AG04449 (cell line): ENCODE measurements at regions not wholly inside any gene's neighbourhood (a gene's known extent, or its start where the extent isn't known, plus 50 kb on each side); places are given as distances from the start of the nearest gene placed in this dataset.

ENCODE experiments used
- CTCF ChIA-PET: fragments of 350-600 bp; formaldehyde crosslinking; extraction: SDS; loops from one replicate; lab custom pipeline; 2021; ENCODE audit warnings: antibody characterized with exemption; lab: Yijun Ruan, JAX
- POLR2A ChIA-PET: fragments of 400-600, 350-600 bp; formaldehyde crosslinking; extraction: SDS; loops from one replicate; lab custom pipeline; 2020; ENCODE audit warnings: antibody characterized with exemption, inconsistent platforms; lab: Yijun Ruan, JAX
- DNase-seq: peaks from one replicate; pipeline ENCODE4 v3.0.0-alpha.2; 2010; ENCODE audit warnings: low read depth, low spot score
- H3K4me3 ChIP-seq: 2 replicates; pipeline ENCODE4 v1.5.1; 2011; ENCODE audit warnings: low read depth, mild to moderate bottlenecking, control low read depth, low read length
- TF ChIP-seq, protein P1 (sequence below): IDR thresholded peaks from one replicate; pipeline ENCODE4 v1.5.1; 2011; ENCODE audit warnings: mild to moderate bottlenecking, moderate library complexity, low read length, control low read depth, inconsistent platforms; ENCODE audit not compliant: insufficient read depth; ENCODE audit errors: missing control alignments

DNA sequence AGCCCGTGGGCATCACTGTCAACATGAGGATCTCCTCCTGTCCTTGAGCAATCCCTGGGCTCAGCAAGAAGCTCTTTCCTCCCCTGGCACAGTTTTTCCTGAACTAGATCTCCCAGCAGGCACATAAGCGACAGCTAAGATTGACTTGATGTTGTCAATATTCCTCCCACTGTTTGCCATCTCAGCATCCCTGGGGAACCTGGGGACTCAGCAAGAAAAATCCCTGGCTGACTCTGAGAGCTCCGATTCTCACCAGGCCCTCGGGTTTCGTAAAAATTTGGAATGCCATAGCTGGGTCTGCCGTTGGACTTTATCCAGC is 687.2 kb downstream of the MATN1 start:
- TF ChIP-seq, protein P1, sequence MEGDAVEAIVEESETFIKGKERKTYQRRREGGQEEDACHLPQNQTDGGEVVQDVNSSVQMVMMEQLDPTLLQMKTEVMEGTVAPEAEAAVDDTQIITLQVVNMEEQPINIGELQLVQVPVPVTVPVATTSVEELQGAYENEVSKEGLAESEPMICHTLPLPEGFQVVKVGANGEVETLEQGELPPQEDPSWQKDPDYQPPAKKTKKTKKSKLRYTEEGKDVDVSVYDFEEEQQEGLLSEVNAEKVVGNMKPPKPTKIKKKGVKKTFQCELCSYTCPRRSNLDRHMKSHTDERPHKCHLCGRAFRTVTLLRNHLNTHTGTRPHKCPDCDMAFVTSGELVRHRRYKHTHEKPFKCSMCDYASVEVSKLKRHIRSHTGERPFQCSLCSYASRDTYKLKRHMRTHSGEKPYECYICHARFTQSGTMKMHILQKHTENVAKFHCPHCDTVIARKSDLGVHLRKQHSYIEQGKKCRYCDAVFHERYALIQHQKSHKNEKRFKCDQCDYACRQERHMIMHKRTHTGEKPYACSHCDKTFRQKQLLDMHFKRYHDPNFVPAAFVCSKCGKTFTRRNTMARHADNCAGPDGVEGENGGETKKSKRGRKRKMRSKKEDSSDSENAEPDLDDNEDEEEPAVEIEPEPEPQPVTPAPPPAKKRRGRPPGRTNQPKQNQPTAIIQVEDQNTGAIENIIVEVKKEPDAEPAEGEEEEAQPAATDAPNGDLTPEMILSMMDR: no peak
- DNase-seq: no peak
- ChIA-PET POLR2A (no interaction called here), CTCF (interaction anchor here (0.7 kb wide), 1 partner anchor 50 kb away, joined by 4 read pairs; no protein-coding TSS in a partner anchor)
- no peak overlapping the region for H3K4me3 ChIP-seq

DNA sequence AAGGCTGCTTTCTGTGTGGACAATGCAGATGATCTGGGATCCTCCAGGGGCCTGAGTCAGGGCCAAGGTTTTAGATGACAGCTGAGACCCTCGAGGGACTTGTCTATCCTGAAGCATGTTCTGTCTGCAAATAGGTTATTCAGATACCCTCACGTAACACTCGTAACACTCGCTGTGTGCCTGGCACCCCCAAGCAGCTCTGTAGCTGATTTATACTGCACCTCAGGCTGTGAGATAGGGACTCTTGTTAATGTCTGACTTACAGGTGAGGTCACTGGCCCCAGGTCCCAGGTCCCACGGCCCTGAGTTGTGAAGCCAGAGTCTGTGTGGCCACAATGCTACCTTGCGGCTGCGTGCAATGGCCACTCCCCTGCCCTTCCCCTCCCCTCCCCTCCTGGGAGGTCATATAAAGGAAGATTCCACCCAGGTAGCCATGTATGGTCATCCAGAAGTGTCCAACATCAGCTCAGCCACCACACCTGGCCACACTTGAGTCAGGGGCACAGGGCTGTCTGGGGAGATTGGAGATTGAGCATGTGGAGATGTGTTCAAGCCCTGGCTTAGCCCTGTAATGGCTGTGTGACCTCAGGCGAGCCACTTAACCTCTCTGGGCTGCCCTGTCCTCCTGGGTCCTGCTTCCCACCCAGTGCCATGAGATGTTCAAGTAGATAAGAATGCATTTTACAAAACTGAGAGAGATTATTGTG is 687.7 kb downstream of the MATN1 start:
- ChIA-PET POLR2A (no interaction called here), CTCF (no interaction called here)
- no peak for DNase-seq
- TF ChIP-seq, protein P1: no peak
- H3K4me3 ChIP-seq: no peak overlapping the region

DNA sequence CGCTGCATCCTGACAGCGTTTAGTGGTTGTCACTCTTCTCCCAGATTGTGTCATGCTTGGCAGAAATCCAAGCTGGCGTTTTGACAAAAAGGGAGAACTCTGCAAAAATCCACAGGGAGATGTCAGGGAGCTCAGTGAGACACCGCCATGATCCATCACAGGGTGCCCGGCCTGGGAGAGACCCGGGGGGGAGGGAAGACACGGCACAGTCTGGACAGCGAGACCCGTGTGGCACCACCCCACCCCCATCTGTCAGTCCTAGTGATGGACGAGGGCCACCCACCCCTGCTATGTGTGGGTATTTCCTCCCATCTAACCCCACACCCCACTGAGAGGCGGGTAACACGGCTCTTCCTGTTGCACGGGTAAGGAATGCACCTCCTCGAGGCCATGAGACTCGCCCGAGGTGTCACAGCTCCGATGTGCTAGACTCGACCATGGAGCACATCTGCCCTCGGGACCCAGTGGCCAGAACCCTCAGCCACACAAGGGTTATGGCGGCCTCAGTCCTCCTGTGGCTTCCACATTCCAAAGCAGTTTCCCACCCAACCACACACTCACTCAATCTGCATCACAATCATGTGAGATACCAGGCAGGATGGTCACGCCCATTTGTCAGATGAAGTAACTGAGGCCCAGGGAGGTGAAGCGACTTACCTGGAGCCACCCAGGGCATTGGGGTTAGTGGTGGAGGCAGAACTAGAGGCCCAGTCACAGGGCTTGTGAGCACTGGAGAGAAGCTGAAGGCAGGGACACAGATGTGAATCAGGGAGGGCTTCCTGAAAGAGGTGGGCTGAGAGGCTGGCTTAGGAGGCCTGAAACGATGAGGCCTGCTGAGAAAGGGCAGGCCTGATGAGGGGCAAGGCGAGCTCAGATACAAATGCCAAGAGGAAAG is 688.5 kb downstream of the MATN1 start:
- no peak overlapping the region for H3K4me3 ChIP-seq
- CTCF ChIA-PET: no interaction called here
- no peak for DNase-seq
- TF ChIP-seq, protein P1: no peak
- POLR2A ChIA-PET: no interaction called here

DNA sequence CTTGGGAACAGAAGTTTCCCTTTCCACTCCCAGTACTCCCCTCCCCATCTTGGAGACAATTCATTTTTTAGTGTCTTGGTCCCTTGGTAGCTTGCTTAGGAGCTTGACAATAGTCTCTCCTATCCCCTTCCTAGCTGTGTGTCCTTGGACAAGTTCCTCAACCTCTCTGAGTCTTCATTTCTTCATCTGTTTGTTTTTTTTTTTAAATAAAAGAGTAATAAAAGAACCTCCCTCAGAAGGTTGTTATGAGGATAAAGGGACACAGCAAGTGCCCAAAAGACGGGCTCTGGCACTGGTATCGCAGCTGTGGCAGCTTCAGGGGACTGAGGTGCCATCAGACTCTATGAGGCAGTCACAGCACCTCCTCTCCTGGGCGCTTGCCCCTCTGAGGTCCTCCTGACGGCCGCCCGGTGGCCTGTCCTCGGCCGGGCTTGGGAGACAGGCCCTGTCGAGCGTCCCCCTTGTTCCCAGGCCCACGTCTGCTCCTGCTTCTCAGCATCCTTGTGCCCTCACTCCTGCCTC is 689.2 kb downstream of the MATN1 start:
- DNase-seq: no peak
- H3K4me3 ChIP-seq: no peak overlapping the region
- ChIA-PET CTCF (no interaction called here), POLR2A (no interaction called here)
- TF ChIP-seq, protein P1: no peak

DNA sequence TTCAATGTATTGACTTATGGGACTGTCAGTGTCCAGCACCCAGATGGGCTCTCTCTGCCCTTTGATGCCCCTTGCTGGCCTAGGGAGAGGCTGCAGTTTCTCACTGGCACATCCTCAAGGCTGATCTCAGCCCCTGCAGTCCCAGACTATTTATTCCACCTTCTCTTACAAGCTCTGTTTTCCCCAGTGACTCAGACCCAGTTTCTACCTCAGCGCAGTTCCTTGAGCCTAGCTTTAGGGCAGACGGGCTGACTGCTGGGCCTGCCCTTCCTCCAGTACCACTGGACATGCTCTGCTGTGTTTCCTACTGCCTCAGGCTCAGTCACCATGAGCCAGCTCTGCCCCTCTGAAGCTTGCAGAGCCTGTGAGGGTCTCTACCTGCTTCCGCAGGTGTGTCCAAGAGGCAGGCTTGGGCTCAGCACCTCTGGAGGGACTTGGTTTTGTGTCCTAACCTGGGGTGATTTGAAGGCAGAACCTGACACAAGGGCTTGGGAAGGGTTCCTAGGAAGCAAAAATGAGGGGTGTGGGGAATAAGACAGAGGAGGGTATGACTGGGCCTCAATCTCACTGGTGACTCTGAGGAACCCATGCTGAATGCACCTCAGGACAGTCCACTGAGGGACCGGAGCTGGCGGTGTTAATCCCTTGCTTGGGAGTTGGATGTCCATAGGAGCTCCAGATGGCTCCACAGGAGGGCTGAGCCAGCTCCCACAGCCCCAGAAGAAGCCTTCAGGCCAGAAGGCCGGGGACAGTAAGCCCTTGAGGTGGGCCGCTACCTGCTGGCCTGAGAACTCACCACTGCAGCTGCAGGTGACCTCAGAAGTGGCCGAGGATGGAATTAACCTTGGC is 689.9 kb downstream of the MATN1 start:
- no peak for DNase-seq
- no peak overlapping the region for H3K4me3 ChIP-seq
- TF ChIP-seq, protein P1: no peak
- POLR2A ChIA-PET: no interaction called here
- CTCF ChIA-PET: no interaction called here
